IPS-15b (cell line): ENCODE measurements at regions not wholly inside any gene's neighbourhood (a gene's known extent, or its start where the extent isn't known, plus 50 kb on each side); places are given as distances from the start of the nearest gene placed in this dataset.
"Not testable (repeated sequence)": the region's sequence is repeated elsewhere in the genome, so short reads cannot be mapped to it uniquely, and the experiment has no call there.

Experiments used
- H3K27me3 ChIP-seq: one replicate; pipeline ENCODE4 v1.6.1; 2013; ENCODE audit warnings: low read length; ENCODE audit not compliant: control insufficient read depth, insufficient read depth
- H3K36me3 ChIP-seq: one replicate; pipeline ENCODE4 v1.6.1; 2013; ENCODE audit warnings: low read length; ENCODE audit not compliant: control insufficient read depth, insufficient read depth
- H3K4me1 ChIP-seq: one replicate; pipeline ENCODE4 v1.6.1; 2013; ENCODE audit warnings: mild to moderate bottlenecking, low read length; ENCODE audit not compliant: control insufficient read depth, insufficient read depth
- H3K4me3 ChIP-seq: one replicate; pipeline ENCODE4 v1.5.1; 2013; ENCODE audit warnings: low read depth, low read length
- H3K9ac ChIP-seq: one replicate; pipeline ENCODE4 v1.6.1; 2013; ENCODE audit warnings: low read depth, mild to moderate bottlenecking, low read length
- H3K9me3 ChIP-seq: one replicate; pipeline ENCODE4 v1.6.1; 2013; ENCODE audit warnings: mild to moderate bottlenecking, low read length; ENCODE audit not compliant: control insufficient read depth, insufficient read depth

- H3K36me3 ChIP-seq, H3K4me1 ChIP-seq, H3K4me3 ChIP-seq, H3K9me3 ChIP-seq, H3K9ac ChIP-seq, H3K27me3 ChIP-seq: not testable (repeated sequence)
These were observed 1030.1 kb downstream of the PRIM2 start for GRCh38 chr6:58347534-58347933.

GRCh38 chr6:58351619-58352018 lies 1034.2 kb downstream of the PRIM2 start:
- not testable (repeated sequence) for H3K4me1 ChIP-seq, H3K9me3 ChIP-seq, H3K36me3 ChIP-seq, H3K27me3 ChIP-seq, H3K9ac ChIP-seq, H3K4me3 ChIP-seq

- not testable (repeated sequence) for H3K9me3 ChIP-seq, H3K4me3 ChIP-seq, H3K4me1 ChIP-seq, H3K36me3 ChIP-seq, H3K27me3 ChIP-seq, H3K9ac ChIP-seq
These were observed 1041.0 kb downstream of the PRIM2 start for GRCh38 chr6:58358452-58358851.

GRCh38 chr6:58365856-58366255 lies 1048.4 kb downstream of the PRIM2 start:
- H3K27me3 ChIP-seq, H3K9ac ChIP-seq, H3K4me1 ChIP-seq, H3K4me3 ChIP-seq, H3K9me3 ChIP-seq, H3K36me3 ChIP-seq: not testable (repeated sequence)

GRCh38 chr6:58406659-58407058 lies 1089.2 kb downstream of the PRIM2 start:
- H3K4me1 ChIP-seq, H3K4me3 ChIP-seq, H3K27me3 ChIP-seq, H3K9ac ChIP-seq, H3K36me3 ChIP-seq: not testable (repeated sequence)
- peaks cover 24% of the 10 kb centered on the region for H3K9me3 ChIP-seq

GRCh38 chr6:58419321-58419720 lies 1101.9 kb downstream of the PRIM2 start:
- no peaks in the 10 kb centered on the region for H3K36me3 ChIP-seq
- no peak overlapping the region for H3K4me3 ChIP-seq
- H3K4me1 ChIP-seq = no peaks in the 10 kb centered on the region
- H3K27me3 ChIP-seq = no peaks in the 10 kb centered on the region
- no peak overlapping the region for H3K9ac ChIP-seq
- peaks cover 3% of the 10 kb centered on the region for H3K9me3 ChIP-seq
